Heart left ventricle (tissue), 13 donors: ENCODE measurements at regions not wholly inside any gene's neighbourhood (a gene's known extent, or its start where the extent isn't known, plus 50 kb on each side); places are given as distances from the start of the nearest gene placed in this dataset.

Source experiments
- POLR2A ChIP-seq, 2 donors: fragments of 450-650 bp; IDR thresholded peaks; one replicate each; pipeline ENCODE4 v1.6.1; 2017; ENCODE audit warnings: antibody characterized with exemption in 2 of 2, mild to moderate bottlenecking in 2 of 2, moderate library complexity in 2 of 2
- TF ChIP-seq, protein P1 (sequence below), 12 donors: fragments of 200-600 bp; sonication (generic) in 4 of 12; IDR thresholded peaks; one replicate each; pipeline versions ENCODE4 v1.5.0 to v1.8.0; 2018 to 2022; ENCODE audit warnings: antibody characterized with exemption in 12 of 12, mild to moderate bottlenecking in 5 of 12
- donor health status: ischemic (EF 13 %, LVEDD 7.1; RV severe dilation, severe dysfunction).
- donor health status: DM: no; HTN: yes; CAD: no.
- donor health status: DM: no; HTN: no; CAD: no.
- donor health status: ischemic (EF 25% LVEDD 6.9; RV normal size, moderate dysfunction).
- donor health status: ischemic (EF 25% LVEDD 5.7; RV mildly dilated, moderate dysfunction).
- donor health status: ischemic (EF 35%, LVEDD 5.7; RV mildly dilated, moderate dysfunction).
- donor health status: nonischemic (EF 11% LVEDD 7.7; RV severe dilation, severe dysfunction).
- donor health status: DM: yes; HTN: yes; CAD: no.
- donor health status: PGD.
- donor health status: ischemic (EF 29% LVEDD 5.4; RV normal size, mild dysfunction).
- donor health status: nonischemic (EF 23%, LVEDD 6.1; RV moderate dilation, normal function).

DNA sequence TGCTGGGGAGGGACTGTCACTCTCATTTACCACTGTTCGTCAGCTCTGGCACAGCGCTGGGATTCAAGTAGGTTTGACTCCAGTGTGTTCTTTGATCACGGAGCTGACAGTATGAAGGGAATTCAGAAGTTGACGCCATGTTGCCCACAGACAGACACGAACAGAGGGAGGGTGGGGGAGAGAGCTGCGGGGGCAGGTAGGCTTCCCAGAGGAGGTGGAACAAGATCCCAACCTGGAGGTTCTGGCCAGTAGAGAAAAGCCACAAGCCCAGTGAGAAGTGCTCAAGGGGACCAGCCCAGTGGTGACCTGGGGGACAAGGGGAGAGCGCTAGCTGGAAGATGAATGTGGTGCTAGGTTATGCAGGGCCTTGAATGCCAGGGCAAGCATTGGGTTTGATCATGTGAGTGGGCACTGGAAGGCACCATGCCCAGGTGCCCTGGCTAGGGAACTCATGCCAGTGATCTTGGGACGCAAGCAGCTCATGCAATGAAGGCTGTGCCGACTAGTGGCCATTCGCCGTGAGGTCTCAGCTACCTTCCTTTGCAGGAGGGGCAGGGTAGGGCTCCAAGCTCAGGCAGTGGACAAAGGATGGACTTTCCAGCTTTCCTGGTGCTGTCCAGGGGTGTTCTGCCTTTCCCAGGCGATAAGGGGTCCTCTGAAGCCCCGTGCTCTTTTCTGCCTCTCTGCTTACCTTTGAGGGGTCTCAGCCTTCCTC lies 50.4 kb upstream of the APCDD1L start:
- TF ChIP-seq, protein P1, sequence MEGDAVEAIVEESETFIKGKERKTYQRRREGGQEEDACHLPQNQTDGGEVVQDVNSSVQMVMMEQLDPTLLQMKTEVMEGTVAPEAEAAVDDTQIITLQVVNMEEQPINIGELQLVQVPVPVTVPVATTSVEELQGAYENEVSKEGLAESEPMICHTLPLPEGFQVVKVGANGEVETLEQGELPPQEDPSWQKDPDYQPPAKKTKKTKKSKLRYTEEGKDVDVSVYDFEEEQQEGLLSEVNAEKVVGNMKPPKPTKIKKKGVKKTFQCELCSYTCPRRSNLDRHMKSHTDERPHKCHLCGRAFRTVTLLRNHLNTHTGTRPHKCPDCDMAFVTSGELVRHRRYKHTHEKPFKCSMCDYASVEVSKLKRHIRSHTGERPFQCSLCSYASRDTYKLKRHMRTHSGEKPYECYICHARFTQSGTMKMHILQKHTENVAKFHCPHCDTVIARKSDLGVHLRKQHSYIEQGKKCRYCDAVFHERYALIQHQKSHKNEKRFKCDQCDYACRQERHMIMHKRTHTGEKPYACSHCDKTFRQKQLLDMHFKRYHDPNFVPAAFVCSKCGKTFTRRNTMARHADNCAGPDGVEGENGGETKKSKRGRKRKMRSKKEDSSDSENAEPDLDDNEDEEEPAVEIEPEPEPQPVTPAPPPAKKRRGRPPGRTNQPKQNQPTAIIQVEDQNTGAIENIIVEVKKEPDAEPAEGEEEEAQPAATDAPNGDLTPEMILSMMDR (IDR thresholded peaks at IDR 0.05): no peak
- no peak for TF ChIP-seq POLR2A (IDR thresholded peaks at IDR 0.05)
